ENCODE measurements at regions not wholly inside any gene's neighbourhood (a gene's known extent, or its start where the extent isn't known, plus 50 kb on each side); places are given as distances from the start of the nearest gene placed in this dataset.

DNA sequence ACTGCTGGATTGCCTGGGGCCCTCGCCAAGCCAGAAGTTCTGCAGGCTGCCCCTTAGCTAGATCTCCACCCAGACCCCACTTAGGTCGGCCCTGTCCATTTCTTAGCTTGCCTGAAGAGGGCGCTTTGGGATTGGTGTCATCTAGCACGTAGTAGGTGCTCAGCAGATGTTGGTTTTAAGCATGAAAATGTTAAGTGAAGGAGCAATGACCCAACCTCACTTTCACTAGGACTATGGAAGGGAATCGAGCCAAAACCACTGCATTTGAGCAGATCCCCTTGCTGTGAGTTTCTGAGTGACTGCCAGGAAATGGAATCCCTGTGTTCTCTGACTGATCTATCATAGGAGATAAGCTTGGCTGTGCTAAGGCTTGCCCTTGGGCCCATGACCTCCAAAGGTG, 131.7 kb upstream of the EEPD1 start:
- Histone ChIP-seq H3K4me3 (replicated peaks in 1 of 3; ENCODE audit: insufficient read depth in 1 of 3, low read depth in 1 of 3, low read length in 3 of 3) (no peak overlapping the region), H3K36me3 (ENCODE audit: control insufficient read depth in 2 of 2, extremely low read depth in 1 of 2, insufficient read depth in 2 of 2, low read length in 2 of 2) (no peaks in the 10 kb centered on the region), H4K20me1 (replicated peaks; ENCODE audit: control insufficient read depth, extremely low read depth, insufficient read depth, low read length) (no peaks in the 10 kb centered on the region), H3K27ac (ENCODE audit: insufficient read depth, low read depth, low read length) (no peak overlapping the region), H3K9me3 (replicated peaks; ENCODE audit: control insufficient read depth, insufficient read depth, low read length) (no peaks in the 10 kb centered on the region), H3K27me3 (ENCODE audit: control insufficient read depth in 2 of 2, insufficient read depth in 2 of 2, low read length in 2 of 2) (peaks cover 9 to 24% of the 10 kb centered on the region in 2 experiments), H3K4me1 (ENCODE audit: control insufficient read depth, extremely low read depth, insufficient read depth, low read length) (no peaks in the 10 kb centered on the region), H2AFZ (ENCODE audit: low read depth, low read length) (no peak overlapping the region), H3K4me2 (ENCODE audit: insufficient read depth, low read length) (no peak overlapping the region), H3K79me2 (ENCODE audit: control insufficient read depth, insufficient read depth, low read length) (no peaks in the 10 kb centered on the region), H3K9ac (replicated peaks; ENCODE audit: extremely low read depth, insufficient read depth, low read length) (no peak overlapping the region), H3K9me1 (replicated peaks; ENCODE audit: control insufficient read depth, extremely low read depth, insufficient read depth, low read length) (no peaks in the 10 kb centered on the region)
- no TSS peak for BruUV-seq (replicated peaks)
- dilution Hi-C loops (cut with MboI; ENCODE audit: extremely low pct_ligation_motif_present, low sequenced_read_pairs), result no loop called here
- DNase-seq (ENCODE audit: low read depth, low spot score) (peak; percentile 23), FAIRE-seq (no peak)
- CTCF ChIA-PET, result interaction anchor here (0.6 to 3.3 kb wide), 21 partner anchors 9 to 298 kb away, joined by 3 to 15 read pairs (median 3); no protein-coding TSS in a partner anchor
- intact Hi-C loops (cut with micrococcal nuclease), result loop anchor here (1.0 kb wide), 1 partner anchor 270 kb away; no protein-coding TSS in a partner anchor
- TF ChIP-seq EZH2 (IDR thresholded peaks at IDR 0.05; ENCODE audit: borderline replicate concordance, low read depth, low read length, severe bottlenecking), result no peak
- TF ChIP-seq, protein P1, sequence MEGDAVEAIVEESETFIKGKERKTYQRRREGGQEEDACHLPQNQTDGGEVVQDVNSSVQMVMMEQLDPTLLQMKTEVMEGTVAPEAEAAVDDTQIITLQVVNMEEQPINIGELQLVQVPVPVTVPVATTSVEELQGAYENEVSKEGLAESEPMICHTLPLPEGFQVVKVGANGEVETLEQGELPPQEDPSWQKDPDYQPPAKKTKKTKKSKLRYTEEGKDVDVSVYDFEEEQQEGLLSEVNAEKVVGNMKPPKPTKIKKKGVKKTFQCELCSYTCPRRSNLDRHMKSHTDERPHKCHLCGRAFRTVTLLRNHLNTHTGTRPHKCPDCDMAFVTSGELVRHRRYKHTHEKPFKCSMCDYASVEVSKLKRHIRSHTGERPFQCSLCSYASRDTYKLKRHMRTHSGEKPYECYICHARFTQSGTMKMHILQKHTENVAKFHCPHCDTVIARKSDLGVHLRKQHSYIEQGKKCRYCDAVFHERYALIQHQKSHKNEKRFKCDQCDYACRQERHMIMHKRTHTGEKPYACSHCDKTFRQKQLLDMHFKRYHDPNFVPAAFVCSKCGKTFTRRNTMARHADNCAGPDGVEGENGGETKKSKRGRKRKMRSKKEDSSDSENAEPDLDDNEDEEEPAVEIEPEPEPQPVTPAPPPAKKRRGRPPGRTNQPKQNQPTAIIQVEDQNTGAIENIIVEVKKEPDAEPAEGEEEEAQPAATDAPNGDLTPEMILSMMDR (IDR thresholded peaks at IDR 0.05; ENCODE audit: extremely low read depth in 1 of 2, insufficient read depth in 1 of 2, low read depth in 1 of 2, low read length in 2 of 2), result peak; percentile 46 to 53
- POLR2A ChIA-PET, result no interaction called here

GRCh38 chr7:36021917-36022550, 131.0 kb upstream of the EEPD1 start:
- no TSS peak for BruUV-seq (replicated peaks)

More at GRCh38 chr7:36021917-36022550, 131.0 kb upstream of the EEPD1 start:
- Histone ChIP-seq H3K4me1 (ENCODE audit: control insufficient read depth, extremely low read depth, insufficient read depth, low read length) (no peaks in the 10 kb centered on the region), H3K4me2 (ENCODE audit: insufficient read depth, low read length) (no peak overlapping the region), H3K79me2 (ENCODE audit: control insufficient read depth, insufficient read depth, low read length) (no peaks in the 10 kb centered on the region), H3K4me3 (replicated peaks in 1 of 3; ENCODE audit: insufficient read depth in 1 of 3, low read depth in 1 of 3, low read length in 3 of 3) (no peak overlapping the region), H3K9ac (replicated peaks; ENCODE audit: extremely low read depth, insufficient read depth, low read length) (no peak overlapping the region), H3K27me3 (ENCODE audit: control insufficient read depth in 2 of 2, insufficient read depth in 2 of 2, low read length in 2 of 2) (peaks cover 9 to 24% of the 10 kb centered on the region in 2 experiments), H4K20me1 (replicated peaks; ENCODE audit: control insufficient read depth, extremely low read depth, insufficient read depth, low read length) (no peaks in the 10 kb centered on the region), H3K9me3 (replicated peaks; ENCODE audit: control insufficient read depth, insufficient read depth, low read length) (no peaks in the 10 kb centered on the region), H2AFZ (ENCODE audit: low read depth, low read length) (no peak overlapping the region), H3K36me3 (ENCODE audit: control insufficient read depth in 2 of 2, extremely low read depth in 1 of 2, insufficient read depth in 2 of 2, low read length in 2 of 2) (no peaks in the 10 kb centered on the region), H3K9me1 (replicated peaks; ENCODE audit: control insufficient read depth, extremely low read depth, insufficient read depth, low read length) (no peaks in the 10 kb centered on the region), H3K27ac (ENCODE audit: insufficient read depth, low read depth, low read length) (no peak overlapping the region)
- dilution Hi-C loops (cut with MboI; ENCODE audit: extremely low pct_ligation_motif_present, low sequenced_read_pairs) (no loop called here), intact Hi-C loops (cut with micrococcal nuclease) (loop anchor here (1.0 kb wide), 1 partner anchor 269 kb away; no protein-coding TSS in a partner anchor)
- POLR2A ChIA-PET, result no interaction called here
- FAIRE-seq (no peak), DNase-seq (ENCODE audit: low read depth, low spot score) (no peak)
- TF ChIP-seq MYC (IDR thresholded peaks at IDR 0.05; ENCODE audit: low read depth, low read length) (no peak), GATA2 (IDR thresholded peaks at IDR 0.05; ENCODE audit: insufficient read depth, insufficient read length, low read depth, low read length) (no peak), POLR2AphosphoS5 (IDR thresholded peaks at IDR 0.05; ENCODE audit: insufficient read depth, low read depth, low read length) (no peak), JUN (IDR thresholded peaks at IDR 0.05; ENCODE audit: borderline replicate concordance, insufficient read depth, insufficient read length, low read depth) (no peak), MAX (IDR thresholded peaks at IDR 0.05; ENCODE audit: insufficient read depth, insufficient read length) (no peak), POLR2A (IDR thresholded peaks at IDR 0.05; ENCODE audit: low read depth, low read length) (no peak), EZH2 (IDR thresholded peaks at IDR 0.05; ENCODE audit: borderline replicate concordance, low read depth, low read length, severe bottlenecking) (no peak), FOS (IDR thresholded peaks at IDR 0.05; ENCODE audit: borderline replicate concordance, insufficient read depth, low read length) (no peak)
- TF ChIP-seq, protein P1 (IDR thresholded peaks at IDR 0.05; ENCODE audit: extremely low read depth in 1 of 2, insufficient read depth in 1 of 2, low read depth in 1 of 2, low read length in 2 of 2), result no peak
- CTCF ChIA-PET, result interaction anchor here (0.6 to 1.9 kb wide), 18 partner anchors 8 to 294 kb away, joined by 3 to 13 read pairs (median 3); no protein-coding TSS in a partner anchor

Measured in endothelial cell of umbilical vein (primary cell).